ENCODE measurements at regions not wholly inside any gene's neighbourhood (a gene's known extent, or its start where the extent isn't known, plus 50 kb on each side); places are given as distances from the start of the nearest gene placed in this dataset.

GRCh38 chr2:120959426-120959825, 223.8 kb downstream of the GLI2 start:
- H3K36me3 ChIP-seq (ENCODE audit: control insufficient read depth in 4 of 4, insufficient read depth in 4 of 4, low read length in 3 of 4): no peaks in the 10 kb centered on the region
- CTCF ChIA-PET: interaction anchor here (1.1 to 2.9 kb wide), 2 partner anchors 10 to 16 kb away, joined by 4 to 7 read pairs; no protein-coding TSS in a partner anchor
- WGBS (ENCODE audit: insufficient coverage): 97% methylated on average over 13 of the region's 13 CpGs

DNA sequence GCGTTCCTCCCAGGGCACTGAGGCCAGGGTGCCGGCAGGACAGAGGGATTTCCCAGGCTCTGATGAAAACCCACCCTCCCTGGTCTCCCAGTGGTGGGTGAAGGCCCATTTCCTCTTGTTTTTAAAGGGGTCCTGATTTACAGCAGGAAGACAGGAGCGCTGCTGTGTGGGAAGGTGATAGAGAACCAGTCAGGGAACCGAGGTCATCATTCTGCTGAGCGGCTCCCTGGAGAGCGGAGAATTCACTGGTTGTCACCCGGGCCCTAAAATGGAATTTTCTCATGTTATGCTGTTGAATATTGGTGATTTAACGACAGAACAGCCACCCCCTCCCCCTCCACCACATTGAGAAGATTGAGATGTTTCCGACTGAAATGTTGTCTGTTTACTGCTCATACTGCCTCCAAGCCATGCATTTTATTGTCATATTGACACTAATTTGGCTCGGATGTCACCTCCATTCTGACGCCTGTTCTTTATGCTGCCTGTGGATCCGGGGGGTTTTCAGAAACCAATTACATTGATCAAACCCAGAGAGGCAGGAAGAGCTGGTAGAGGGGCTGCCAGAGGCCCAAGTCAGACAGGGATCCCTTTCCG, 225.2 kb downstream of the GLI2 start:
- Histone ChIP-seq H3K4me1 (ENCODE audit: control extremely low read depth in 1 of 4, control insufficient read depth in 4 of 4, insufficient read depth in 4 of 4, low read length in 3 of 4) (no peaks in the 10 kb centered on the region), H3K9me3 (ENCODE audit: control extremely low read depth in 1 of 5, control insufficient read depth in 4 of 5, insufficient read depth in 2 of 5, low read depth in 1 of 5, low read length in 4 of 5) (no peaks in the 10 kb centered on the region), H3K27ac (ENCODE audit: insufficient read depth in 1 of 2, low read depth in 1 of 2, low read length in 2 of 2, poor library complexity in 1 of 2, severe bottlenecking in 2 of 2) (no peak overlapping the region), H3K27me3 (replicated peaks in 2 of 5; ENCODE audit: control insufficient read depth in 4 of 5, insufficient read depth in 5 of 5, low read length in 4 of 5) (no peaks in the 10 kb centered on the region), H3K36me3 (ENCODE audit: control insufficient read depth in 4 of 4, insufficient read depth in 4 of 4, low read length in 3 of 4) (no peaks in the 10 kb centered on the region), H3K4me3 (ENCODE audit: control insufficient read depth in 1 of 7, extremely low read depth in 1 of 7, insufficient read depth in 4 of 7, low read depth in 2 of 7, low read length in 6 of 7) (no peak overlapping the region)
- CTCF ChIA-PET: no interaction called here
- WGBS (ENCODE audit: insufficient coverage): 92% methylated on average over 9 of the region's 13 CpGs
- no peak for DNase-seq
- POLR2A ChIA-PET: no interaction called here

More at GRCh38 chr2:120959426-120959825, 223.8 kb downstream of the GLI2 start:
- H3K27me3 ChIP-seq (replicated peaks in 2 of 5; ENCODE audit: control insufficient read depth in 4 of 5, insufficient read depth in 5 of 5, low read length in 4 of 5): no peaks in the 10 kb centered on the region
- no peak overlapping the region for H3K27ac ChIP-seq (ENCODE audit: insufficient read depth in 1 of 2, low read depth in 1 of 2, low read length in 2 of 2, poor library complexity in 1 of 2, severe bottlenecking in 2 of 2)
- no peak overlapping the region for H3K4me3 ChIP-seq (ENCODE audit: control insufficient read depth in 1 of 7, extremely low read depth in 1 of 7, insufficient read depth in 4 of 7, low read depth in 2 of 7, low read length in 6 of 7)
- H3K9me3 ChIP-seq (ENCODE audit: control extremely low read depth in 1 of 5, control insufficient read depth in 4 of 5, insufficient read depth in 2 of 5, low read depth in 1 of 5, low read length in 4 of 5): no peaks in the 10 kb centered on the region
- POLR2A ChIA-PET: no interaction called here
- DNase-seq: no peak
- no peaks in the 10 kb centered on the region for H3K4me1 ChIP-seq (ENCODE audit: control extremely low read depth in 1 of 4, control insufficient read depth in 4 of 4, insufficient read depth in 4 of 4, low read length in 3 of 4)

DNA sequence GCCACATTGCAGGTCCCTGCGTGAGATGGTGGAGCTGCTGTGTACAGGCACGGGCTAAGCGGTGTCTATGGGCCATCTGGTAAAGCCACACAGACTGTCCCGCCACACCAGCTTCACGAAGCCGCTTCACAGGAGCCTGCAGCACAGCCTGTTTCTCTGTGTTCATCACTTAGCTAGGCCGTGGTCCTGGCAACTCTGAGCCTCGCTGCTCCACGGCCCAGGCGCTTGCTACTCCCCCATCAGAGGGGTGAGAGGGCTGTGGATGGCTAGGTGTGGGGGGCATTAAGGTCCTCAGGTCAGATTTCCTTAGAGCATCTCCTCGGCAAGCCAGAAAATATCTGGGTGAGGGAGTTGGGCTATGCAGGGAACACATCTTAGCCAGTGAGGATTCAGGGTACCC, 225.7 kb downstream of the GLI2 start:
- no peaks in the 10 kb centered on the region for H3K36me3 ChIP-seq (ENCODE audit: control insufficient read depth in 4 of 4, insufficient read depth in 4 of 4, low read length in 3 of 4)
- ChIA-PET CTCF (no interaction called here), POLR2A (no interaction called here)
- no peak overlapping the region for H3K4me3 ChIP-seq (ENCODE audit: control insufficient read depth in 1 of 7, extremely low read depth in 1 of 7, insufficient read depth in 4 of 7, low read depth in 2 of 7, low read length in 6 of 7)
- 74% methylated on average over 9 of the region's 11 CpGs for WGBS (ENCODE audit: insufficient coverage)
- no peak for DNase-seq
- H3K4me1 ChIP-seq (ENCODE audit: control extremely low read depth in 1 of 4, control insufficient read depth in 4 of 4, insufficient read depth in 4 of 4, low read length in 3 of 4): no peaks in the 10 kb centered on the region
- no peaks in the 10 kb centered on the region for H3K9me3 ChIP-seq (ENCODE audit: control extremely low read depth in 1 of 5, control insufficient read depth in 4 of 5, insufficient read depth in 2 of 5, low read depth in 1 of 5, low read length in 4 of 5)
- H3K27ac ChIP-seq (ENCODE audit: insufficient read depth in 1 of 2, low read depth in 1 of 2, low read length in 2 of 2, poor library complexity in 1 of 2, severe bottlenecking in 2 of 2): no peak overlapping the region
- no peaks in the 10 kb centered on the region for H3K27me3 ChIP-seq (replicated peaks in 2 of 5; ENCODE audit: control insufficient read depth in 4 of 5, insufficient read depth in 5 of 5, low read length in 4 of 5)

DNA sequence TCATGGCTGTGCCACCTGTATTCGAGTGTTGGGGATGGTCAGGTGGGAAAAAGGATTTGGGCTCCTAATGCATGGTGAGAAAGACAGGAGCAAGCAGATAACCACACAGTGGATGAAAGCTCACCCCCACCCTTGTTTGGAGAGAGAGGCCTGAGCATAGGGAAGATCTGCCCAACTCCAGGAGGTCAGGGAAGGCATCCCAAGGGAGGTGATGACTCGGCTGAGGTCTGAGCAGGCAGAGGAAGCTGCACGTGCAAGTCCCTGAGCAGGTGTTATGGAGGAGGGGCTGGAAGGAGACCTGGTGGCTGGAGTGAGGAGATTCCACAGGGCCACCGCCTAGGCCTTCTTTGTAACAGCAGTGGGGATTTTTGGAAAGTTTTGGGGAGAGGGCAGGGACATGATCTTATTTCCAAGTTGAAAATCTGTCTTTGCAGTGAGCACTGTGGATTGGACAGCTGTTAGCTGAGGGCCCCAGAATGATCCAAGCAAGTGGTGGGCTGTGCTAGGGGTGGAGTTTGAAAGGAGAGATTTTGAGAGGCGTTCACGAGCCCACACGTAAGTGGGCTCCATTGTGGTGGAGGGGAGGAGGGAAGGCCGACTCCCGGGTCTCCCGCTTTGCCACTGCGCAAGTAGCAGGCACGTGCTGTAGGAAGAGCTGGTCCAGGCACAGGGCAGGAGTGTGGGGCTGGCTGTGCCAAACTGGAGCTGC, 228.5 kb downstream of the GLI2 start:
- Histone ChIP-seq H3K4me1 (ENCODE audit: control extremely low read depth in 1 of 4, control insufficient read depth in 4 of 4, insufficient read depth in 4 of 4, low read length in 3 of 4) (no peaks in the 10 kb centered on the region), H3K36me3 (ENCODE audit: control insufficient read depth in 4 of 4, insufficient read depth in 4 of 4, low read length in 3 of 4) (peaks cover 0 to 3% (median 0%) of the 10 kb centered on the region in 4 experiments), H3K4me3 (ENCODE audit: control insufficient read depth in 1 of 7, extremely low read depth in 1 of 7, insufficient read depth in 4 of 7, low read depth in 2 of 7, low read length in 6 of 7) (no peak overlapping the region), H3K9me3 (ENCODE audit: control extremely low read depth in 1 of 5, control insufficient read depth in 4 of 5, insufficient read depth in 2 of 5, low read depth in 1 of 5, low read length in 4 of 5) (no peaks in the 10 kb centered on the region), H3K27ac (ENCODE audit: insufficient read depth in 1 of 2, low read depth in 1 of 2, low read length in 2 of 2, poor library complexity in 1 of 2, severe bottlenecking in 2 of 2) (no peak overlapping the region), H3K27me3 (replicated peaks in 2 of 5; ENCODE audit: control insufficient read depth in 4 of 5, insufficient read depth in 5 of 5, low read length in 4 of 5) (no peaks in the 10 kb centered on the region)
- ChIA-PET POLR2A (no interaction called here), CTCF (interaction anchor here (0.5 kb wide), 1 partner anchor 783 kb away, joined by 3 read pairs; no protein-coding TSS in a partner anchor)
- DNase-seq: no peak
- WGBS (ENCODE audit: insufficient coverage): 96% methylated on average over 11 of the region's 12 CpGs

GRCh38 chr2:120964819-120965218, 229.2 kb downstream of the GLI2 start:
- WGBS (ENCODE audit: insufficient coverage): 93% methylated on average over 2 of the region's 2 CpGs
- POLR2A ChIA-PET: interaction anchor here (0.6 kb wide), 1 partner anchor 123 kb away, joined by 4 read pairs; no protein-coding TSS in a partner anchor
- Histone ChIP-seq H3K9me3 (ENCODE audit: control extremely low read depth in 1 of 5, control insufficient read depth in 4 of 5, insufficient read depth in 2 of 5, low read depth in 1 of 5, low read length in 4 of 5) (peaks cover 0 to 3% (median 0%) of the 10 kb centered on the region in 5 experiments), H3K27me3 (replicated peaks in 2 of 5; ENCODE audit: control insufficient read depth in 4 of 5, insufficient read depth in 5 of 5, low read length in 4 of 5) (peaks cover 0 to 2% (median 0%) of the 10 kb centered on the region in 5 experiments), H3K36me3 (ENCODE audit: control insufficient read depth in 4 of 4, insufficient read depth in 4 of 4, low read length in 3 of 4) (peaks cover 0 to 5% (median 0%) of the 10 kb centered on the region in 4 experiments), H3K4me1 (ENCODE audit: control extremely low read depth in 1 of 4, control insufficient read depth in 4 of 4, insufficient read depth in 4 of 4, low read length in 3 of 4) (no peaks in the 10 kb centered on the region), H3K27ac (ENCODE audit: insufficient read depth in 1 of 2, low read depth in 1 of 2, low read length in 2 of 2, poor library complexity in 1 of 2, severe bottlenecking in 2 of 2) (no peak overlapping the region), H3K4me3 (ENCODE audit: control insufficient read depth in 1 of 7, extremely low read depth in 1 of 7, insufficient read depth in 4 of 7, low read depth in 2 of 7, low read length in 6 of 7) (no peak overlapping the region)
- CTCF ChIA-PET: no interaction called here
- DNase-seq: no peak

GRCh38 chr2:120966510-120967254, 231.0 kb downstream of the GLI2 start:
- Histone ChIP-seq H3K36me3 (ENCODE audit: control insufficient read depth in 4 of 4, insufficient read depth in 4 of 4, low read length in 3 of 4) (peaks cover 0 to 5% (median 0%) of the 10 kb centered on the region in 4 experiments), H3K9me3 (ENCODE audit: control extremely low read depth in 1 of 5, control insufficient read depth in 4 of 5, insufficient read depth in 2 of 5, low read depth in 1 of 5, low read length in 4 of 5) (peaks cover 0 to 3% (median 0%) of the 10 kb centered on the region in 5 experiments), H3K27me3 (replicated peaks in 2 of 5; ENCODE audit: control insufficient read depth in 4 of 5, insufficient read depth in 5 of 5, low read length in 4 of 5) (peaks cover 0 to 2% (median 0%) of the 10 kb centered on the region in 5 experiments), H3K4me3 (ENCODE audit: control insufficient read depth in 1 of 7, extremely low read depth in 1 of 7, insufficient read depth in 4 of 7, low read depth in 2 of 7, low read length in 6 of 7) (no peak overlapping the region), H3K27ac (ENCODE audit: insufficient read depth in 1 of 2, low read depth in 1 of 2, low read length in 2 of 2, poor library complexity in 1 of 2, severe bottlenecking in 2 of 2) (no peak overlapping the region), H3K4me1 (ENCODE audit: control extremely low read depth in 1 of 4, control insufficient read depth in 4 of 4, insufficient read depth in 4 of 4, low read length in 3 of 4) (no peaks in the 10 kb centered on the region)
- ChIA-PET CTCF (no interaction called here), POLR2A (no interaction called here)
- WGBS (ENCODE audit: insufficient coverage): 100% methylated on average over 7 of the region's 12 CpGs
- DNase-seq: no peak
